Glutamatergic neuron (in vitro differentiated cells): ENCODE measurements at regions not wholly inside any gene's neighbourhood (a gene's known extent, or its start where the extent isn't known, plus 50 kb on each side); places are given as distances from the start of the nearest gene placed in this dataset.
"Not testable (repeated sequence)": the region's sequence is repeated elsewhere in the genome, so short reads cannot be mapped to it uniquely, and the experiment has no call there.

Experiments used
- DNase-seq: peaks from one replicate; pipeline ENCODE4 v3.0.0; 2022
- H3K27ac Mint-ChIP-seq: one replicate; pipeline ENCODE4 v1.8.0; 2020; ENCODE audit warnings: mild to moderate bottlenecking, mixed read lengths, inconsistent platforms; ENCODE audit not compliant: unreplicated experiment
- H3K27me3 Mint-ChIP-seq: one replicate; pipeline ENCODE4 v1.8.0; 2020; ENCODE audit warnings: mild to moderate bottlenecking, moderate library complexity, mixed read lengths, inconsistent platforms; ENCODE audit not compliant: unreplicated experiment
- H3K36me3 Mint-ChIP-seq: one replicate; pipeline ENCODE4 v1.8.0; 2020; ENCODE audit warnings: mild to moderate bottlenecking, mixed read lengths, inconsistent platforms; ENCODE audit not compliant: unreplicated experiment
- H3K4me1 Mint-ChIP-seq: one replicate; pipeline ENCODE4 v1.8.0; 2020; ENCODE audit warnings: mild to moderate bottlenecking, low read depth, mixed read lengths, inconsistent platforms; ENCODE audit not compliant: unreplicated experiment
- H3K4me3 Mint-ChIP-seq: one replicate; pipeline ENCODE4 v1.8.0; 2020; ENCODE audit warnings: mild to moderate bottlenecking, mixed read lengths, inconsistent platforms; ENCODE audit not compliant: unreplicated experiment
- H3K9me3 Mint-ChIP-seq: one replicate; pipeline ENCODE4 v1.8.0; 2020; ENCODE audit warnings: mild to moderate bottlenecking, moderate library complexity, mixed read lengths, inconsistent platforms; ENCODE audit not compliant: unreplicated experiment
- TF ChIP-seq, protein P1 (sequence below): fragments of 200-600 bp; sonication (generic); IDR thresholded peaks from one replicate; pipeline ENCODE4 v1.5.0; 2021; ENCODE audit not compliant: partially characterized antibody, unreplicated experiment

GRCh38 chr4:103423261-103423660, 225.1 kb upstream of the CENPE start:
- Mint-ChIP-seq H3K36me3 (no peaks in the 10 kb centered on the region), H3K27ac (no peak overlapping the region), H3K4me1 (no peaks in the 10 kb centered on the region), H3K27me3 (no peaks in the 10 kb centered on the region), H3K9me3 (no peaks in the 10 kb centered on the region), H3K4me3 (no peak overlapping the region)
- TF ChIP-seq, protein P1, sequence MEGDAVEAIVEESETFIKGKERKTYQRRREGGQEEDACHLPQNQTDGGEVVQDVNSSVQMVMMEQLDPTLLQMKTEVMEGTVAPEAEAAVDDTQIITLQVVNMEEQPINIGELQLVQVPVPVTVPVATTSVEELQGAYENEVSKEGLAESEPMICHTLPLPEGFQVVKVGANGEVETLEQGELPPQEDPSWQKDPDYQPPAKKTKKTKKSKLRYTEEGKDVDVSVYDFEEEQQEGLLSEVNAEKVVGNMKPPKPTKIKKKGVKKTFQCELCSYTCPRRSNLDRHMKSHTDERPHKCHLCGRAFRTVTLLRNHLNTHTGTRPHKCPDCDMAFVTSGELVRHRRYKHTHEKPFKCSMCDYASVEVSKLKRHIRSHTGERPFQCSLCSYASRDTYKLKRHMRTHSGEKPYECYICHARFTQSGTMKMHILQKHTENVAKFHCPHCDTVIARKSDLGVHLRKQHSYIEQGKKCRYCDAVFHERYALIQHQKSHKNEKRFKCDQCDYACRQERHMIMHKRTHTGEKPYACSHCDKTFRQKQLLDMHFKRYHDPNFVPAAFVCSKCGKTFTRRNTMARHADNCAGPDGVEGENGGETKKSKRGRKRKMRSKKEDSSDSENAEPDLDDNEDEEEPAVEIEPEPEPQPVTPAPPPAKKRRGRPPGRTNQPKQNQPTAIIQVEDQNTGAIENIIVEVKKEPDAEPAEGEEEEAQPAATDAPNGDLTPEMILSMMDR: no peak
- no peak for DNase-seq

DNA sequence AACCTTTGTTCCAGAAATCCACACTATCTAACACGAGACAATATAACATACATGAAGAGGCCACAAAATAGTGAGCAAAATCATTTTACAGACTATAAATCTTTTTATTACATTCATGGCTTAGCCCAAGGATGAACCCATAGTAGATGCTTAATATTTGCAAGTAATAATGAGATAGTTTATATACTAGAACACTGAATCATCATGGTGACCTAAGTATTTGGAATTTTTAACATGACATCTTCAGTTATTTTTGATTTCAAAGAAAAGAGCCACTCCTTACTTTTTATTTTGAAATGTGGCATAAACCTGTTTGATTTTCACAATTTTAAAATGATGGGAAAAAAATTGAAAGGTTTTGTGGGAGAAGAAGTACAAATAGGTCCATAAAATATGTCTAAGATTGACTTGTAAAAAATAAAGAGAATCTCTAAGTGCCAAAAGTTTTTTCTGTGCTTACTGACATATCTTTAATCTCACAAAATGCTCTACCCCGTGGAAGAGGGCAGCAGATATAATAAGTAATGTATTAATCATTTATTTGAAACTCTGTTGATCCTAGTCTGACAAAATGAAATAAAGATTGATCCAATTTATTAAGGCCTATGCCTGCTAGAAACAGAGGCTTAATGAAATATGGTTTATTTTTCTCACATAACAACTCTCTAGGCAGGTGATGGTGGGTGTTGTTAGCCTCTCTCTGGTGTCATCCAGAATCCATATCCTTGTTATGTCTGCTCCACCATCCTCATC, 224.5 kb upstream of the CENPE start:
- no peaks in the 10 kb centered on the region for H3K36me3 Mint-ChIP-seq
- no peaks in the 10 kb centered on the region for H3K27me3 Mint-ChIP-seq
- no peak overlapping the region for H3K27ac Mint-ChIP-seq
- H3K9me3 Mint-ChIP-seq: no peaks in the 10 kb centered on the region
- TF ChIP-seq, protein P1: no peak
- no peak overlapping the region for H3K4me3 Mint-ChIP-seq
- H3K4me1 Mint-ChIP-seq: no peaks in the 10 kb centered on the region
- DNase-seq: no peak

DNA sequence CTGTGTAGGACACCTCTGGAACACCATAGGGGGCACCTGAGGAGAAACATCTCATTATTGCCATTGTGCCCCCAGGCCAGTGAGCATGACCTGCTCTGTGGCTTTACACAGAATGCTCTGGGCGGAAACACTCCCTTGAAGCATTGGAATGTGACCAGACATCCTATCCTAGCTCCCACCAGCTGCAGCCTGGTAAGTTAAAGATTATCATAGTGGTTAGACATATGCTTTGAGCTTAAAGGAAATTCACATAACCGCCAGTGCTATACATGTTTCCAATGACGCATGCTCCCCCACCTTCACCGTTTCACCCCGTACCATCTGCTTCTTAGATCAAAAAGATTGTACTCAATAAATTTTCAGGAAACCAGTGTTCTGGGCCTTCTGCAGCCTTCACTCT, 217.7 kb upstream of the CENPE start:
- Mint-ChIP-seq H3K36me3 (no peaks in the 10 kb centered on the region), H3K27me3 (no peaks in the 10 kb centered on the region), H3K4me1 (no peaks in the 10 kb centered on the region), H3K4me3 (no peak overlapping the region), H3K27ac (no peak overlapping the region), H3K9me3 (no peaks in the 10 kb centered on the region)
- no peak for DNase-seq
- TF ChIP-seq, protein P1: no peak

- H3K27me3 Mint-ChIP-seq, H3K4me1 Mint-ChIP-seq, H3K27ac Mint-ChIP-seq, H3K9me3 Mint-ChIP-seq, H3K36me3 Mint-ChIP-seq, DNase-seq, H3K4me3 Mint-ChIP-seq: not testable (repeated sequence)
Measured at GRCh38 chr4:103412646-103413045, 214.5 kb upstream of the CENPE start.

DNA sequence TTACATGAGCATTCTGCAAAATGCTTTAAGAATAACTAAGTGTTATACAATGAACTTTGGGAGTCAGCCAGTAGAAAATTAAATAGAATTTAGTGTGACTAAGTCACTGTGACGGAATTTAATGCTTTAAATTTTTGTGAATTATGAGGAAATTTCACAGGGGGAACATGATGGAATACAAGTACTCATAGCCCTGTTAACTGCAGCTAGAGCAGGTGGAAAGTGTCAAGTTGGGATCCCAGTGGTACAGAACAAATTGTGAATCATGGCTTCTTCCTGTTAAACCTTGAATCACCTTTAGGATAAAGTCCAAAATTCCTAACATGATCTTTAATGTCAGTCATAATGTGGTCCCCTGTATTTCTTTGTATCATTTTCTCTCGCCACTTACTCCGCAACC, 212.2 kb upstream of the CENPE start:
- Mint-ChIP-seq H3K4me1 (no peaks in the 10 kb centered on the region), H3K27ac (no peak overlapping the region), H3K9me3 (no peaks in the 10 kb centered on the region), H3K4me3 (no peak overlapping the region), H3K36me3 (no peaks in the 10 kb centered on the region), H3K27me3 (no peaks in the 10 kb centered on the region)
- TF ChIP-seq, protein P1: no peak
- no peak for DNase-seq
